ENCODE measurements at regions not wholly inside any gene's neighbourhood (a gene's known extent, or its start where the extent isn't known, plus 50 kb on each side); places are given as distances from the start of the nearest gene placed in this dataset.

GRCh38 chr5:82822634-82822927, 254.6 kb downstream of the TMEM167A start:
- Histone ChIP-seq H3K27me3 (no peaks in the 10 kb centered on the region), H3K9me3 (no peaks in the 10 kb centered on the region), H3K4me1 (peaks cover 0 to 3% (median 0%) of the 10 kb centered on the region in 4 donors), H3K36me3 (no peaks in the 10 kb centered on the region), H3K4me3 (no peak overlapping the region), H3K27ac (no peak overlapping the region)
- WGBS, 2 donors = 79 to 89% methylated on average over 4 of the region's 4 CpGs
- TF ChIP-seq EP300 (IDR thresholded peaks at IDR 0.05) (no peak), POLR2A (IDR thresholded peaks at IDR 0.05) (no peak), CTCF (IDR thresholded peaks at IDR 0.05) (no peak)
- no peak for DNase-seq (ENCODE audit: low spot score in 2 of 2)

GRCh38 chr5:82821846-82822633, 255.2 kb downstream of the TMEM167A start:
- Histone ChIP-seq H3K4me3 (no peak overlapping the region), H3K27me3 (no peaks in the 10 kb centered on the region), H3K36me3 (no peaks in the 10 kb centered on the region), H3K27ac (no peak overlapping the region), H3K4me1 (peaks cover 0 to 3% (median 0%) of the 10 kb centered on the region in 4 donors), H3K9me3 (no peaks in the 10 kb centered on the region)
- 61 to 69% methylated on average over 3 of the region's 3 CpGs for WGBS, 2 donors
- DNase-seq (ENCODE audit: low spot score in 2 of 2) = no peak
- TF ChIP-seq POLR2A (IDR thresholded peaks at IDR 0.05) = no peak
- TF ChIP-seq CTCF (IDR thresholded peaks at IDR 0.05) = no peak
- TF ChIP-seq EP300 (IDR thresholded peaks at IDR 0.05) = no peak

GRCh38 chr5:82820961-82821845, 256.0 kb downstream of the TMEM167A start:
- TF ChIP-seq EP300 (IDR thresholded peaks at IDR 0.05) (no peak), POLR2A (IDR thresholded peaks at IDR 0.05) (no peak), CTCF (IDR thresholded peaks at IDR 0.05) (no peak)
- peaks cover 0 to 3% (median 0%) of the 10 kb centered on the region in 4 donors for H3K4me1 ChIP-seq
- H3K4me3 ChIP-seq = no peak overlapping the region
- H3K27ac ChIP-seq = no peak overlapping the region
- no peaks in the 10 kb centered on the region for H3K9me3 ChIP-seq
- WGBS, 2 donors = 35 to 43% methylated on average over 10 of the region's 10 CpGs
- H3K36me3 ChIP-seq = no peaks in the 10 kb centered on the region
- DNase-seq (ENCODE audit: low spot score in 2 of 2) = no peak
- no peaks in the 10 kb centered on the region for H3K27me3 ChIP-seq

GRCh38 chr5:82820188-82820587, 257.0 kb downstream of the TMEM167A start:
- H3K9me3 ChIP-seq = no peaks in the 10 kb centered on the region
- H3K27me3 ChIP-seq = no peaks in the 10 kb centered on the region
- no peak overlapping the region for H3K4me3 ChIP-seq
- TF ChIP-seq CTCF (IDR thresholded peaks at IDR 0.05) (no peak), EP300 (IDR thresholded peaks at IDR 0.05) (no peak), POLR2A (IDR thresholded peaks at IDR 0.05) (no peak)
- H3K27ac ChIP-seq = no peak overlapping the region
- no peaks in the 10 kb centered on the region for H3K36me3 ChIP-seq
- no peak for DNase-seq (ENCODE audit: low spot score in 2 of 2)
- WGBS, 2 donors = 88 to 96% methylated on average over 1 of the region's 1 CpG
- H3K4me1 ChIP-seq = peaks cover 0 to 3% (median 0%) of the 10 kb centered on the region in 4 donors

Data from tibial nerve (tissue), 4 donors.